C4-2B (cell line): ENCODE measurements at regions not wholly inside any gene's neighbourhood (a gene's known extent, or its start where the extent isn't known, plus 50 kb on each side); places are given as distances from the start of the nearest gene placed in this dataset.

Experiments
- CTCF ChIP-seq: fragments of 450-650 bp; conservative IDR thresholded peaks from 2 replicates; pipeline ENCODE4 v1.5.1; 2017; ENCODE audit warnings: mild to moderate bottlenecking
- ZFX ChIP-seq: fragments of 450-650 bp; IDR thresholded peaks from 2 replicates; pipeline ENCODE4 v1.6.1; 2017

DNA sequence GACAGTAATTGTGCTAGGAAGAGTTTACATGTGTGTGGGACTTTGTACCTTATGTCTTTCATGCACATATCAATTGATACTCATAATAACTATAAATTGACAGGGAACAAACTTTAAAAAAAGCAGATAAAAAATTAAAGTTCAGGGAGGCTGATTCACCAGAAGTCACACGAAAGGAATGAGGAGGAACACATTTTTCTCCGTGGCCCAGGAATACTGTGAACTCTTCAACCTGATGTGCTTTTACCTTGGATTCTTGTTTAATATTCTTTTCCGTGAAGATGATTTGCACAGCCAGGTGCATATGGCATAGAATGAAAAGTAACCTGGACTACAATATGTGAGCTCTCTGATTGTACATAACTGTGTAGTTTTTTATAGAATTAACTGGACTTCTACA, 326.3 kb downstream of the CDH7 start:
- TF ChIP-seq CTCF (no peak), ZFX (no peak)
